ENCODE measurements at regions not wholly inside any gene's neighbourhood (a gene's known extent, or its start where the extent isn't known, plus 50 kb on each side); places are given as distances from the start of the nearest gene placed in this dataset.
A peak's percentile ranks its signal among the peaks of the same experiment; 100 is the strongest.

DNA sequence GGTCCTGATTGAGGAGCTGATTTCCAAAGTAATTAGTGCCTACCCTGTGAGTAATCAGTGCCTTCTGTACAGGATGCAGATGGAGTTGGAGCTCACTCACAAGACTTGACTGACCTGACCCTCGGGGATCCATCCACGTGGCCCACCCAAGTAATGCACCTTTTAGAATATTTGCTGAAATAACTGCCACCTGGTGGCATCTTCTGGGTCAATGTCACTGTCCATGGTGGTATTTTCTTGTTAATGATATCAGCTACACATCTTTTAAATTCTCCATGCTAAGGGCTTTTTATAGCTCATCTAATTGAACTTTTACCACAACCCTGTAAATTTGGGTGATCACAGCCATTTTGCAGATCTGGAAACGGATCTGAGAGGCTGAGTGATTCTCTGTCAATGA is 74.3 kb upstream of the ANKRD34C start:
- no peak overlapping the region for H3K4me2 ChIP-seq
- no peak for DNase-seq (ENCODE audit: low spot score)
- no peak for ATAC-seq
- TF ChIP-seq, protein P1, sequence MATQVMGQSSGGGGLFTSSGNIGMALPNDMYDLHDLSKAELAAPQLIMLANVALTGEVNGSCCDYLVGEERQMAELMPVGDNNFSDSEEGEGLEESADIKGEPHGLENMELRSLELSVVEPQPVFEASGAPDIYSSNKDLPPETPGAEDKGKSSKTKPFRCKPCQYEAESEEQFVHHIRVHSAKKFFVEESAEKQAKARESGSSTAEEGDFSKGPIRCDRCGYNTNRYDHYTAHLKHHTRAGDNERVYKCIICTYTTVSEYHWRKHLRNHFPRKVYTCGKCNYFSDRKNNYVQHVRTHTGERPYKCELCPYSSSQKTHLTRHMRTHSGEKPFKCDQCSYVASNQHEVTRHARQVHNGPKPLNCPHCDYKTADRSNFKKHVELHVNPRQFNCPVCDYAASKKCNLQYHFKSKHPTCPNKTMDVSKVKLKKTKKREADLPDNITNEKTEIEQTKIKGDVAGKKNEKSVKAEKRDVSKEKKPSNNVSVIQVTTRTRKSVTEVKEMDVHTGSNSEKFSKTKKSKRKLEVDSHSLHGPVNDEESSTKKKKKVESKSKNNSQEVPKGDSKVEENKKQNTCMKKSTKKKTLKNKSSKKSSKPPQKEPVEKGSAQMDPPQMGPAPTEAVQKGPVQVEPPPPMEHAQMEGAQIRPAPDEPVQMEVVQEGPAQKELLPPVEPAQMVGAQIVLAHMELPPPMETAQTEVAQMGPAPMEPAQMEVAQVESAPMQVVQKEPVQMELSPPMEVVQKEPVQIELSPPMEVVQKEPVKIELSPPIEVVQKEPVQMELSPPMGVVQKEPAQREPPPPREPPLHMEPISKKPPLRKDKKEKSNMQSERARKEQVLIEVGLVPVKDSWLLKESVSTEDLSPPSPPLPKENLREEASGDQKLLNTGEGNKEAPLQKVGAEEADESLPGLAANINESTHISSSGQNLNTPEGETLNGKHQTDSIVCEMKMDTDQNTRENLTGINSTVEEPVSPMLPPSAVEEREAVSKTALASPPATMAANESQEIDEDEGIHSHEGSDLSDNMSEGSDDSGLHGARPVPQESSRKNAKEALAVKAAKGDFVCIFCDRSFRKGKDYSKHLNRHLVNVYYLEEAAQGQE (IDR thresholded peaks at IDR 0.05; ENCODE audit: unreplicated experiment): peak; percentile 65
- TF ChIP-seq CREB1 (CRISPR knock-in tag; IDR thresholded peaks at IDR 0.05; ENCODE audit: low read depth) (no peak), POLR2AphosphoS5 (IDR thresholded peaks at IDR 0.05; ENCODE audit: low read depth) (no peak)
- TF ChIP-seq, protein P2, sequence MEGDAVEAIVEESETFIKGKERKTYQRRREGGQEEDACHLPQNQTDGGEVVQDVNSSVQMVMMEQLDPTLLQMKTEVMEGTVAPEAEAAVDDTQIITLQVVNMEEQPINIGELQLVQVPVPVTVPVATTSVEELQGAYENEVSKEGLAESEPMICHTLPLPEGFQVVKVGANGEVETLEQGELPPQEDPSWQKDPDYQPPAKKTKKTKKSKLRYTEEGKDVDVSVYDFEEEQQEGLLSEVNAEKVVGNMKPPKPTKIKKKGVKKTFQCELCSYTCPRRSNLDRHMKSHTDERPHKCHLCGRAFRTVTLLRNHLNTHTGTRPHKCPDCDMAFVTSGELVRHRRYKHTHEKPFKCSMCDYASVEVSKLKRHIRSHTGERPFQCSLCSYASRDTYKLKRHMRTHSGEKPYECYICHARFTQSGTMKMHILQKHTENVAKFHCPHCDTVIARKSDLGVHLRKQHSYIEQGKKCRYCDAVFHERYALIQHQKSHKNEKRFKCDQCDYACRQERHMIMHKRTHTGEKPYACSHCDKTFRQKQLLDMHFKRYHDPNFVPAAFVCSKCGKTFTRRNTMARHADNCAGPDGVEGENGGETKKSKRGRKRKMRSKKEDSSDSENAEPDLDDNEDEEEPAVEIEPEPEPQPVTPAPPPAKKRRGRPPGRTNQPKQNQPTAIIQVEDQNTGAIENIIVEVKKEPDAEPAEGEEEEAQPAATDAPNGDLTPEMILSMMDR (conservative IDR thresholded peaks at IDR 0.05; ENCODE audit: low read depth in 2 of 2): peak; percentile 15 to 24; a peak in 2 of 4 replicates
- Mint-ChIP-seq H3K4me1 (peaks cover 23% of the 10 kb centered on the region), H3K27me3 (ENCODE audit: insufficient read depth, low read depth, poor library complexity) (peaks cover 12% of the 10 kb centered on the region), H3K9me3 (no peaks in the 10 kb centered on the region), H3K4me3 (no peak overlapping the region), H3K36me3 (ENCODE audit: low read depth) (no peaks in the 10 kb centered on the region), H3K27ac (no peak overlapping the region)
- H3K27me3 ChIP-seq (ENCODE audit: insufficient read depth): no peaks in the 10 kb centered on the region
- no peaks in the 10 kb centered on the region for H3K36me3 ChIP-seq (ENCODE audit: insufficient read depth)
- no peak overlapping the region for H2AFZ ChIP-seq
- H3K4me3 ChIP-seq: no peak overlapping the region
- no peaks in the 10 kb centered on the region for H3K79me2 ChIP-seq (replicated peaks; ENCODE audit: insufficient read depth)
- H4K20me1 ChIP-seq (replicated peaks; ENCODE audit: insufficient read depth): no peaks in the 10 kb centered on the region
- H3K27ac ChIP-seq (ENCODE audit: low read depth): no peak overlapping the region
- H3K4me1 ChIP-seq (ENCODE audit: insufficient read depth): peaks cover 15% of the 10 kb centered on the region; the same call in 1 of the 2 replicates
- 0 out of 2 replicates have a peak, but pooled peaks cover 3% of the 10 kb centered on the region for H3K9me2 ChIP-seq (ENCODE audit: insufficient read depth)
- H3F3A ChIP-seq (replicated peaks; ENCODE audit: low read depth): no peaks in the 10 kb centered on the region

DNA sequence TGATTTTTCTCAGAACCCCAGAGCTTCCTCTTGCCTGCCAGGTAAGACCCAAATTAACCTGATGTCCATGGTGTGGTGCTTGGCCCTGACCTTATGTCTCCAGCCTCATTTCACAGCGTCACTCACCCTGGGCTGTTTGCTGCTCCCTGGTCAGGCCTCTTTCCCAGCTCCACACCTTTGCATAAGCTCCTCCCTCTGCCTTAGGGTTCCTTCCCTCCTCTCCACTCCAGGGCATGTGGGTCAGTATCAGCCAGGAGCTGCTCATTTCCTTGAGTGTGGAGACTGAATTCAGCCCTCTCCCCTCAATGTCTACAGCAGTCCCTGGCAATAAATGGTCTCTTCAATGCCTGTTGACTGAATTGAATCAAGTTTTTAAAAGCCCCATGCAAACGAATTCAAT is 75.6 kb upstream of the ANKRD34C start:
- Mint-ChIP-seq H3K4me3 (no peak overlapping the region), H3K36me3 (ENCODE audit: low read depth) (no peaks in the 10 kb centered on the region), H3K4me1 (peaks cover 17% of the 10 kb centered on the region), H3K9me3 (no peaks in the 10 kb centered on the region; the same call in 2 of the 3 replicates), H3K27ac (no peak overlapping the region), H3K27me3 (ENCODE audit: insufficient read depth, low read depth, poor library complexity) (peaks cover 12% of the 10 kb centered on the region)
- H3K79me2 ChIP-seq (replicated peaks; ENCODE audit: insufficient read depth): no peaks in the 10 kb centered on the region
- peak; percentile 60 for ATAC-seq
- no peaks in the 10 kb centered on the region for H3F3A ChIP-seq (replicated peaks; ENCODE audit: low read depth)
- DNase-seq (ENCODE audit: low spot score): no peak
- no peak overlapping the region; the same call in 1 of the 2 replicates for H2AFZ ChIP-seq
- no peaks in the 10 kb centered on the region for H3K36me3 ChIP-seq (ENCODE audit: insufficient read depth)
- no peaks in the 10 kb centered on the region for H3K27me3 ChIP-seq (ENCODE audit: insufficient read depth)
- H3K9me2 ChIP-seq (ENCODE audit: insufficient read depth): 0 out of 2 replicates have a peak, but pooled peaks cover 3% of the 10 kb centered on the region
- no peaks in the 10 kb centered on the region for H4K20me1 ChIP-seq (replicated peaks; ENCODE audit: insufficient read depth)
- H3K4me1 ChIP-seq (ENCODE audit: insufficient read depth): peaks cover 6% of the 10 kb centered on the region; the same call in 1 of the 2 replicates
- H3K27ac ChIP-seq (ENCODE audit: low read depth): no peak overlapping the region
- no peak overlapping the region for H3K4me3 ChIP-seq
- H3K4me2 ChIP-seq: no peak overlapping the region
- TF ChIP-seq, protein P3, sequence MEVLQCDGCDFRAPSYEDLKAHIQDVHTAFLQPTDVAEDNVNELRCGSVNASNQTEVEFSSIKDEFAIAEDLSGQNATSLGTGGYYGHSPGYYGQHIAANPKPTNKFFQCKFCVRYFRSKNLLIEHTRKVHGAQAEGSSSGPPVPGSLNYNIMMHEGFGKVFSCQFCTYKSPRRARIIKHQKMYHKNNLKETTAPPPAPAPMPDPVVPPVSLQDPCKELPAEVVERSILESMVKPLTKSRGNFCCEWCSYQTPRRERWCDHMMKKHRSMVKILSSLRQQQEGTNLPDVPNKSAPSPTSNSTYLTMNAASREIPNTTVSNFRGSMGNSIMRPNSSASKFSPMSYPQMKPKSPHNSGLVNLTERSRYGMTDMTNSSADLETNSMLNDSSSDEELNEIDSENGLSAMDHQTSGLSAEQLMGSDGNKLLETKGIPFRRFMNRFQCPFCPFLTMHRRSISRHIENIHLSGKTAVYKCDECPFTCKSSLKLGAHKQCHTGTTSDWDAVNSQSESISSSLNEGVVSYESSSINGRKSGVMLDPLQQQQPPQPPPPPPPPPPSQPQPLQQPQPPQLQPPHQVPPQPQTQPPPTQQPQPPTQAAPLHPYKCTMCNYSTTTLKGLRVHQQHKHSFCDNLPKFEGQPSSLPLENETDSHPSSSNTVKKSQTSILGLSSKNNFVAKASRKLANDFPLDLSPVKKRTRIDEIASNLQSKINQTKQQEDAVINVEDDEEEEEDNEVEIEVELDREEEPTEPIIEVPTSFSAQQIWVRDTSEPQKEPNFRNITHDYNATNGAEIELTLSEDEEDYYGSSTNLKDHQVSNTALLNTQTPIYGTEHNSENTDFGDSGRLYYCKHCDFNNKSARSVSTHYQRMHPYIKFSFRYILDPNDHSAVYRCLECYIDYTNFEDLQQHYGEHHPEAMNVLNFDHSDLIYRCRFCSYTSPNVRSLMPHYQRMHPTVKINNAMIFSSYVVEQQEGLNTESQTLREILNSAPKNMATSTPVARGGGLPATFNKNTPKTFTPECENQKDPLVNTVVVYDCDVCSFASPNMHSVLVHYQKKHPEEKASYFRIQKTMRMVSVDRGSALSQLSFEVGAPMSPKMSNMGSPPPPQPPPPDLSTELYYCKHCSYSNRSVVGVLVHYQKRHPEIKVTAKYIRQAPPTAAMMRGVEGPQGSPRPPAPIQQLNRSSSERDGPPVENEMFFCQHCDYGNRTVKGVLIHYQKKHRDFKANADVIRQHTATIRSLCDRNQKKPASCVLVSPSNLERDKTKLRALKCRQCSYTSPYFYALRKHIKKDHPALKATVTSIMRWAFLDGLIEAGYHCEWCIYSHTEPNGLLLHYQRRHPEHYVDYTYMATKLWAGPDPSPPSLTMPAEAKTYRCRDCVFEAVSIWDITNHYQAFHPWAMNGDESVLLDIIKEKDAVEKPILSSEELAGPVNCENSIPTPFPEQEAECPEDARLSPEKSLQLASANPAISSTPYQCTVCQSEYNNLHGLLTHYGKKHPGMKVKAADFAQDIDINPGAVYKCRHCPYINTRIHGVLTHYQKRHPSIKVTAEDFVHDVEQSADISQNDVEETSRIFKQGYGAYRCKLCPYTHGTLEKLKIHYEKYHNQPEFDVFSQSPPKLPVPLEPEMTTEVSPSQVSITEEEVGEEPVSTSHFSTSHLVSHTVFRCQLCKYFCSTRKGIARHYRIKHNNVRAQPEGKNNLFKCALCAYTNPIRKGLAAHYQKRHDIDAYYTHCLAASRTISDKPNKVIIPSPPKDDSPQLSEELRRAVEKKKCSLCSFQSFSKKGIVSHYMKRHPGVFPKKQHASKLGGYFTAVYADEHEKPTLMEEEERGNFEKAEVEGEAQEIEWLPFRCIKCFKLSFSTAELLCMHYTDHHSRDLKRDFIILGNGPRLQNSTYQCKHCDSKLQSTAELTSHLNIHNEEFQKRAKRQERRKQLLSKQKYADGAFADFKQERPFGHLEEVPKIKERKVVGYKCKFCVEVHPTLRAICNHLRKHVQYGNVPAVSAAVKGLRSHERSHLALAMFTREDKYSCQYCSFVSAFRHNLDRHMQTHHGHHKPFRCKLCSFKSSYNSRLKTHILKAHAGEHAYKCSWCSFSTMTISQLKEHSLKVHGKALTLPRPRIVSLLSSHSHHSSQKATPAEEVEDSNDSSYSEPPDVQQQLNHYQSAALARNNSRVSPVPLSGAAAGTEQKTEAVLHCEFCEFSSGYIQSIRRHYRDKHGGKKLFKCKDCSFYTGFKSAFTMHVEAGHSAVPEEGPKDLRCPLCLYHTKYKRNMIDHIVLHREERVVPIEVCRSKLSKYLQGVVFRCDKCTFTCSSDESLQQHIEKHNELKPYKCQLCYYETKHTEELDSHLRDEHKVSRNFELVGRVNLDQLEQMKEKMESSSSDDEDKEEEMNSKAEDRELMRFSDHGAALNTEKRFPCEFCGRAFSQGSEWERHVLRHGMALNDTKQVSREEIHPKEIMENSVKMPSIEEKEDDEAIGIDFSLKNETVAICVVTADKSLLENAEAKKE (CRISPR knock-in tag; IDR thresholded peaks at IDR 0.05): no peak
- no peak for TF ChIP-seq ZNF331 (CRISPR knock-in tag; IDR thresholded peaks at IDR 0.05; ENCODE audit: low read depth)
- TF ChIP-seq POLR2AphosphoS5 (IDR thresholded peaks at IDR 0.05; ENCODE audit: low read depth): no peak
